ENCODE measurements at regions not wholly inside any gene's neighbourhood (a gene's known extent, or its start where the extent isn't known, plus 50 kb on each side); places are given as distances from the start of the nearest gene placed in this dataset.

DNA sequence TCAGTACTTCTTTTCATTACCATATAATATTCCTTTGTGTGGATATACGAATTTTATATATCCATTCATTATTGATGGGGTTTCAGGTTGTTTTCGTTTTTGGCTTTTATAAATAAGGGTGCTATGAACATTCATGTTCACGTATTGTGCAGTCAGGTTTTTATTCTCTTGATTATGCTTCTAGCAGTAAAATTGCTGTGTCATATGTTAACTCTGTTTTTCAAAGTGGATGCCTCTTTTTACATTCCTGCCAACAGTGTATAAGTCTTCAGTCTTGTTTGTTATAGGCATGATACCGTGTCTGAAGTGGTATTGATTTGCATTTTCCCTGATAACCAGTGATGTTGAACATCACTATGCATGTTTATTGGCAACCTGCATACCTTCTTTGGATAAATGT lies 127.1 kb upstream of the CNTNAP2 start:
- Mint-ChIP-seq H3K4me3 (no peak overlapping the region), H3K36me3 (ENCODE audit: low read depth) (no peaks in the 10 kb centered on the region), H3K27me3 (no peaks in the 10 kb centered on the region), H3K27ac (no peak overlapping the region), H3K4me1 (ENCODE audit: low read depth) (no peaks in the 10 kb centered on the region), H3K9me3 (peaks cover 12% of the 10 kb centered on the region)
- DNase-seq = no peak

DNA sequence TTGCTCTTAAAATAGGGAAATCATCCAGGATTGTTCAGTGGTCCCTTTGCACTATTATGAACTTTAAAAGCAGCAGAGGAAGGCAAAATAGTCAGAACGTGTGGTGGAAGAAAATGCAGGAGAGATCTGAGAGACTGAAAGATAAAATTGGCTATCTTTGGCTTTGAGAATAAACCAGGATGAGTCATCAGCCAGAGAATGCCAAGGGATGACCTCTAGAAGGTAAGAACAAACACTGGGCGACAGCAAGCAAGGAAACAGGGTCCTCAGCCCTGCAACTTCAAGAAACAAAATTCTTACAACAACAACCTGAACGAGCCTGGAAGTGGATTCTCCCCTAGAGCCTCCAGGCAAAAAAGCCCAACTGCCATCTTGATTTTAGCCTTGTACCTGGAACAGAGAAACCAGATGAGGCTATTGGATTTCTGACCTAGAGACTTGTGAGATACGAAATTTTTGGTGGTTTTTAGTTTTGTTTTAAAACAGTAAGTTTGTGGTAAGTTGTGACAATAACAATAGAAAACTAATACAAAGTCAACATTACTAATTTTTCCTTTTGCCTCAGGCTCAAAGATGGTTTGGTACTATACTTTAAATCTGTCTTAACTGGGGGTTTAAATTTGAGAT lies 130.2 kb upstream of the CNTNAP2 start:
- Mint-ChIP-seq H3K4me3 (no peak overlapping the region), H3K27ac (no peak overlapping the region), H3K36me3 (ENCODE audit: low read depth) (no peaks in the 10 kb centered on the region), H3K4me1 (ENCODE audit: low read depth) (no peaks in the 10 kb centered on the region), H3K9me3 (peaks cover 16% of the 10 kb centered on the region), H3K27me3 (no peaks in the 10 kb centered on the region)
- DNase-seq = no peak

DNA sequence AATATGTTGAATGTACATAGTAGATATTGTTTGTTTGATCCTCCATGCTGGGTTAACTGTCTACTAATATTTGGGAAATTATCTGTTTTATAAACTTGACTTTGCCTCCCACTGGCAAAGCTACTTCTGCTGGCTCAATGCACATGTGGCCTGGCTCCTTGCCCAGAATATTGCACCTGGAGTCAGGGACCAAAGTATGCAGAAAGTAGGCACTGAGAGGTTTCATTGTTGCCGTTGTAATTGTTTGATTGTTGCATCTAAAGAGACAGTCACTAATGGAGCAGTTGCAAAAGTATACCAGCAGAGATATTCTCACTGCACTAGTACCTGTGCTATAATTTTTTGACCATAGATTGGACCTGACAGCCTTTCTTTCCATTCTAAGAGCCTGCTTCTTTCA lies 137.8 kb upstream of the CNTNAP2 start:
- Mint-ChIP-seq H3K36me3 (ENCODE audit: low read depth) (no peaks in the 10 kb centered on the region), H3K27me3 (no peaks in the 10 kb centered on the region), H3K27ac (no peak overlapping the region), H3K9me3 (peaks cover 8% of the 10 kb centered on the region), H3K4me1 (ENCODE audit: low read depth) (no peaks in the 10 kb centered on the region), H3K4me3 (no peak overlapping the region)
- DNase-seq = no peak

DNA sequence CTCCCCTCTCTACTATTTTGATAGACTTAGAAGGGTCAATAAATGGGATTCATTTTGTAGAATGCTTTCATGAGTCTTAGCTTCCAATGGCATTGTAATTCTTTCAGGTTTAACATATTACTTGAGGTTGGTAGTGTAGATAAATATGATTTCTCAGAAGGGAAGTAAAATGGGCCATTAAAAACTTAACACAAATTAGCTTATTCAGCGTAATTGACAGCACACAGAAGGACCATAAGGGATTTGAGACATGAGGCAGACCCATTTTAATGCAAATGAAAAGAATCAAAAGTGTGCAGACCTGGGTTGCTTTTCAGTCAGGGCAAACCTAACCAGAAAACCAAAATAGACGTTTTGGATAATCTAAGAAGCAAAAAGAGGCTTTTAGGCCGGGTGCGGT lies 156.6 kb upstream of the CNTNAP2 start:
- Mint-ChIP-seq H3K27me3 (no peaks in the 10 kb centered on the region), H3K27ac (no peak overlapping the region), H3K4me3 (no peak overlapping the region), H3K9me3 (peaks cover 15% of the 10 kb centered on the region), H3K36me3 (ENCODE audit: low read depth) (no peaks in the 10 kb centered on the region), H3K4me1 (ENCODE audit: low read depth) (no peaks in the 10 kb centered on the region)
- no peak for DNase-seq

DNA sequence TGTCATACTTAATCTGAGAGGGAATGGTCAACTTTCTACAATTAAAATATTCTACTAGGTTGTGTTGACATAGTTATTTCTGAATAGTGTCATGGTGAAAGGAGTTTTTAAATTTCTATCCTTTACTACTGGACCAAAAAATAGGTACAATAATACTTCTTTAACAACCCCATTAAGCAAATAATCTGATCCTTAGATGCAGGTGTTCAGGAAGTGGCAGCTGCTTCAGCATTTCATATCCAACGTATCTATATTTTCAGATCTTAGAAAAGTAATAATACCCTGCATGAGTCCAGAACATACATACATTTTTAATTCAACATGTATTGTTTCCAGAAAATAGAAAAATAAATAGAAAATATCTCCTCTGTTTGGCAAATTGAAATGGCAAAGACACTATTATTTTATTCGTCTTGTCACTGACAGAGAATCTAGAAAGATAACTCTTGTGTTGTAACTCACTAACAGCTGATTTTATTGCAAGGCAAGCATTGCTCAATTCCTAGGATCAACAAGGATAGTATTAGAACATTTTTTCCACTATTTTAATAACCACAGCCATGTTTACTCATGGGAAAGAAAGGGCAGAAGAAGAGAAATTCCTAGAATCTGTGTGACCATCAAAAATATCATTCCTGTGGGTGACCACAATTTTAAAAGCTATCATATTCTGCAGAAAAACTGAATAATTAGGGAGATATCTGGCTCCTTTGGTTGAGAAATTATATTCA lies 159.3 kb upstream of the CNTNAP2 start:
- H3K27me3 Mint-ChIP-seq = no peaks in the 10 kb centered on the region
- no peak overlapping the region for H3K27ac Mint-ChIP-seq
- H3K36me3 Mint-ChIP-seq (ENCODE audit: low read depth) = no peaks in the 10 kb centered on the region
- DNase-seq = no peak
- H3K4me1 Mint-ChIP-seq (ENCODE audit: low read depth) = no peaks in the 10 kb centered on the region
- peaks cover 12% of the 10 kb centered on the region for H3K9me3 Mint-ChIP-seq
- H3K4me3 Mint-ChIP-seq = no peak overlapping the region

DNA sequence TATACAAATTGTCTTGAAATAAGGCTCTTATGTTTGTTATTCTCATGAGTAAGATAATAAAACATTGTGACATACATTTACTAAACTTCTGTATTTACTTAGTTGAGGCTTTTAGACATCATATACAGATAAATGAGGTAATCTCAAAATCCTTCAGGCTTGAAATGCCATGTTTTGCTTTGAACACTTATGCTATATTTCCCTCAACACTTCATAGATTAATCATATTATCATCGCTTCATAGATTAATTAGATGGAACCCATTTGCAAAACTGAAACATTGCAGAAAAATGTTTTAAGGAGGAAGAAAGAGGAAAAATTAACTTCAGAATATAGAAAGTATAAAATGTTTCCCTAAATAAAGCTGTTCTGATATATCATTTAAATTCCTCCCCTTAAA lies 165.0 kb upstream of the CNTNAP2 start:
- H3K4me1 Mint-ChIP-seq (ENCODE audit: low read depth) = no peaks in the 10 kb centered on the region
- no peaks in the 10 kb centered on the region for H3K27me3 Mint-ChIP-seq
- no peak overlapping the region for H3K4me3 Mint-ChIP-seq
- no peak for DNase-seq
- no peak overlapping the region for H3K27ac Mint-ChIP-seq
- H3K9me3 Mint-ChIP-seq = peaks cover 19% of the 10 kb centered on the region
- no peaks in the 10 kb centered on the region for H3K36me3 Mint-ChIP-seq (ENCODE audit: low read depth)

DNA sequence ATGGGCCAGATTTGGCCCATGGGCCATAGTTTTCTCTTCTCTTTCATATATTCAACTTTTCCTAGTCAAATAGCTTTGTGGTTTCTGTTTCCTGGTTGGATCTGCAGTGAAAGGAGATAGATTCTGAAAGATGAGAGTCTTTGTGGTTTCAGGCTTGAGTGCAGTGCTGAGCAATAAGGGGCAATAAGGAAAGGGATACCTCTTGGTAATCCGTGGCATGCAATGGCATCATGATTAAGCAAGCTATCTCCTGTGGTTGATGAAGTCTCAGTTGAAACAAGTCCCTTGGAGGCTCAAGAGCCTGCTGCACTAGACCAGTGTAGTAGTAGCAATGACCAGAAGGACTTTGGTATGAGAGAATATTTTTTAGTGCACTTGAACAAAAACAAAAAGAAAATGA lies 187.7 kb upstream of the CNTNAP2 start:
- no peak overlapping the region for H3K27ac Mint-ChIP-seq
- H3K27me3 Mint-ChIP-seq = no peaks in the 10 kb centered on the region
- DNase-seq = no peak
- no peaks in the 10 kb centered on the region for H3K4me1 Mint-ChIP-seq (ENCODE audit: low read depth)
- no peak overlapping the region for H3K4me3 Mint-ChIP-seq
- no peaks in the 10 kb centered on the region for H3K36me3 Mint-ChIP-seq (ENCODE audit: low read depth)
- peaks cover 6% of the 10 kb centered on the region for H3K9me3 Mint-ChIP-seq

DNA sequence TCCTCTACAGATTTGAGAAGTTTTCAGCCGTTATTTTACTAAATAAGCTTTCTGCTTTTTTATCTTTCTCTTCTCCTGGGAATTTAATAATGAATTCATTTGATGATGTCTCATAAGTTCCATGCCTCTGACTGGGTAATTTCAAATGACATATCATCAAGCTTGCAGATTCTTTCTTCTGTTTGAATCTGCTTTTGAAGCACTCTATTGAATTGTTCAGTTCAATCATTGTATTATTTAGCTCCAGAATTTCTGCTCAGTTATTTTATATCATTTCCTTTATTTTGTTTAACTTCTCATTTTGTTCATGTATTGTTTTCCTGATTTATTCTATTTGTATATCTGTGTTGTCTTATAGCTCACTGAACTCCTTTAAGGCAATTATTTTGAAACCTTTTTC lies 196.9 kb upstream of the CNTNAP2 start:
- DNase-seq = no peak
- Mint-ChIP-seq H3K27ac (no peak overlapping the region), H3K9me3 (peaks cover 20% of the 10 kb centered on the region), H3K27me3 (no peaks in the 10 kb centered on the region), H3K4me1 (ENCODE audit: low read depth) (no peaks in the 10 kb centered on the region), H3K36me3 (ENCODE audit: low read depth) (no peaks in the 10 kb centered on the region), H3K4me3 (no peak overlapping the region)

DNA sequence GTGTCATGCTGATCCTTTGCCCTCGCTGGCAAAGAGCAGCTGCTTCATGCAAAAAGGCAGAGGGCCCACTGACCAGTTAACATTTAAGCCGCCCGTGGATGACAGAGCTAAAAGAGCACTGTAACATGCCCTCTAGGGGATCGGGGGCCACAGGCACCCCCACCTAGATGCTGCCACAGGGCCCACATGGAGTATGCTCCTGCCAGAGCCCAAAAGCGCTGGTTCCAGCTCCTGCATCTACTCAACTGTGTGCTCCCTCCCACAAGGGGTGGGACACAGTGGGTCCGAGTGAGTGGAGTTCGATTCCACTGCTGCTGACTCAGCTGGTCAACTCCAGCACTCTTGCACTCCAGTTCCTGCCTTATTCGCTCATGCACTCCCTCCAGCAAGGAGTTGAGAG lies 199.8 kb upstream of the CNTNAP2 start:
- no peak for DNase-seq
- Mint-ChIP-seq H3K27ac (no peak overlapping the region), H3K9me3 (peaks cover 15% of the 10 kb centered on the region), H3K4me1 (ENCODE audit: low read depth) (no peaks in the 10 kb centered on the region), H3K36me3 (ENCODE audit: low read depth) (no peaks in the 10 kb centered on the region), H3K4me3 (no peak overlapping the region), H3K27me3 (no peaks in the 10 kb centered on the region)

DNA sequence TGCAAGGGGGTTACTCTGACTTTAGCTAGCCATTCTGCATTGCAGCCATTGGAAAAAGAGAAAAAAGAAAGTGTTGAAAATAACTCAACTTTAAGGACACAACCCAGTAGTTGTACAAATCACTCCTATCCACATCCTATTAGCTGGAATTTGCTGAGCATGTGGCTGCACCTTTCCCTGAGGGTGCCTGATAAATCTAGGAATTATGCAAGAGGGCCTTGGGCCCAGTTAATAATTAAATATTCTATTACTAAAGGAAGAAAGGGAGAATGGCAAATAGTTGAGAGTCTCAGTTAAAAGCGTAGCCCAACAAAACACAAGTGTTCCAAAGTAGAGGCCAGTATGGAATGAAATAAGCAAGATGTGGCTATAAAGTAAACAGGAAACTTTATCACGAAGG lies 200.9 kb upstream of the CNTNAP2 start:
- Mint-ChIP-seq H3K27me3 (no peaks in the 10 kb centered on the region), H3K27ac (no peak overlapping the region), H3K4me3 (no peak overlapping the region), H3K9me3 (peaks cover 13% of the 10 kb centered on the region), H3K4me1 (ENCODE audit: low read depth) (no peaks in the 10 kb centered on the region), H3K36me3 (ENCODE audit: low read depth) (no peaks in the 10 kb centered on the region)
- DNase-seq = no peak

DNA sequence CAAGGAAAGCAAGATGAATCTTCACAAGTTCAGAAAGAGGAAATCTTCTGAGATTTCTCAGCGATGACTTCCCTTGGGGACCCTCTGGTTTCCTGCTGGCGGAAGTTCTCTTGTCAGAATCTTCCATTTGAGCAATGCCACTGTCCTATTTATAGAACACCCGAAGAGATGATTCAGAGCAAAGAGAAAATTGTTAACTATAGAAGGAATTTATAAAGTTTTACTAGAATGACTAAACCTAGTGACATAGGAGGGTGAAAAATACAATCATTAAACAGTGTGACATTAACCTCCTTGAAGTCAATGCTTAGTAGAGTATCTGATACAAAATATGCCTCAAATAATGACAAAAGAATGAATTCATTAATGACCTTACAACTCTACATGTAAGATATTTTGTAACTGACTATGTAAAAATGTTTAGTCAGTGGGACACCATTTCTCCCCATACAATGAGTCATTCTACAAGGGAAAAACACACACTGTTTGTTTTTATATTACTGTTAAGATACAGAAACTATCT lies 206.5 kb upstream of the CNTNAP2 start:
- H3K9me3 Mint-ChIP-seq = peaks cover 2% of the 10 kb centered on the region
- no peak overlapping the region for H3K4me3 Mint-ChIP-seq
- no peak for DNase-seq
- no peaks in the 10 kb centered on the region for H3K27me3 Mint-ChIP-seq
- H3K36me3 Mint-ChIP-seq (ENCODE audit: low read depth) = no peaks in the 10 kb centered on the region
- no peaks in the 10 kb centered on the region for H3K4me1 Mint-ChIP-seq (ENCODE audit: low read depth)
- no peak overlapping the region for H3K27ac Mint-ChIP-seq

DNA sequence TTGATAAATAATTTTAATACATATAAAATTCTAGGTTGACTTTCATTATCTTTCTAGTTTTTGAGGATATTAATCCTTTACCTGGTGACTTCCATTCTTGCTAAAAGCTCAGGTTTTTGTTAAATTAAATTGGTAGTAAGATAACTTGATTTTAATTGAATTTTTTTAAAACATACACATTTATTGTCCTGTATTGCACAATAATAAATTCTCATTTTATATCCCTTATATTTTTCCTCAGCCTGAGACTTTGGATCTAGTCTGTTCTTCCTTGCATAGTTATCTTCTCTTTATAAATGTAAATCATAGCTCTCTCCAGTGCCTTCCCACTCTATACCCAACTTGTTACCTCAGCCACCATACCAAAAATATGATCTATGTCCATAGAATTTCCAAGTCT lies 212.9 kb upstream of the CNTNAP2 start:
- Mint-ChIP-seq H3K27ac (no peak overlapping the region), H3K36me3 (ENCODE audit: low read depth) (no peaks in the 10 kb centered on the region), H3K4me1 (ENCODE audit: low read depth) (no peaks in the 10 kb centered on the region), H3K4me3 (no peak overlapping the region), H3K9me3 (peaks cover 12% of the 10 kb centered on the region), H3K27me3 (no peaks in the 10 kb centered on the region)
- DNase-seq = no peak

DNA sequence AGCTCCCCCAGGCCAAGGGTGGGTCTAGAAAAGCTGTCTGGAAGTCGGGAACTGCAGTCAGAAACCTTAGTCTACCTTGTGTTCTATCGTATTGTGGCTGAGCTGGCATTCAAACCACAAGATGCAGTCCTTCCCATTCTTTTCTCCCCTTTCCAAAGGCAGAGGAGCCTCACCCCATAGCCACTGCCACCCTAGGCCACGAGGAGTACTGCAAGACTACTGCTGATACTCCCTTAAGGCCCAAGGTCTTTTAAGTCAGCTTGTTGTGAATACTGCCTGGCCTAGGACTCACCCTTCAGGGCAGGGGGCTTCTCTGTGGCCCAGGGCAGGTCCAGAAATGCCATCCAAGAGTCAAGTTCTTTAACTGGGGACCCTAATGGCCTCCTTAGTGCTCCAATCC lies 214.5 kb upstream of the CNTNAP2 start:
- Mint-ChIP-seq H3K36me3 (ENCODE audit: low read depth) (no peaks in the 10 kb centered on the region), H3K9me3 (peaks cover 16% of the 10 kb centered on the region)

DNA sequence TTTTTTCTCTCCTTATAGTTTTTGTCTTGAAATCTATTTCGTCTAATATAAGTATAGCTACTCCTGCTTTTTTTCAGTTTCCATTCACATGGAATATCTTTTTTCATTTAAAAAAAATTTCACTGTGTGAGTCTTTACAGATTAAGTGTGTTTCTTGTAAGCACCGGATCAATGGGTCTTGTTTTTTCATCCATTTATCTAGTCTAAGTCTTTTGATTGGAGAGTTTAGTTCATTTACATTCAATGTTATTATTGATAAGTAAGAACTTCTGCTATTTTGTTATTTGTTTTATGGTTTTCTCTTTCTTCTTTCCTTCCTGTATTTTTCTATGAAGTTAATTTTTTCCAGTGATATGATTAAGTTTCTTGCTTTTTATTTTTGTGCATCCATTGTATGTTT lies 216.7 kb upstream of the CNTNAP2 start:
- Mint-ChIP-seq H3K36me3 (ENCODE audit: low read depth) (no peaks in the 10 kb centered on the region), H3K4me1 (ENCODE audit: low read depth) (no peaks in the 10 kb centered on the region), H3K4me3 (no peak overlapping the region), H3K27ac (no peak overlapping the region), H3K9me3 (peaks cover 25% of the 10 kb centered on the region), H3K27me3 (no peaks in the 10 kb centered on the region)
- no peak for DNase-seq

More for the DNA sequence above, 214.5 kb upstream of the CNTNAP2 start:
- H3K27me3 Mint-ChIP-seq = no peaks in the 10 kb centered on the region
- no peaks in the 10 kb centered on the region for H3K4me1 Mint-ChIP-seq (ENCODE audit: low read depth)
- DNase-seq = no peak
- H3K4me3 Mint-ChIP-seq = no peak overlapping the region
- no peak overlapping the region for H3K27ac Mint-ChIP-seq

DNA sequence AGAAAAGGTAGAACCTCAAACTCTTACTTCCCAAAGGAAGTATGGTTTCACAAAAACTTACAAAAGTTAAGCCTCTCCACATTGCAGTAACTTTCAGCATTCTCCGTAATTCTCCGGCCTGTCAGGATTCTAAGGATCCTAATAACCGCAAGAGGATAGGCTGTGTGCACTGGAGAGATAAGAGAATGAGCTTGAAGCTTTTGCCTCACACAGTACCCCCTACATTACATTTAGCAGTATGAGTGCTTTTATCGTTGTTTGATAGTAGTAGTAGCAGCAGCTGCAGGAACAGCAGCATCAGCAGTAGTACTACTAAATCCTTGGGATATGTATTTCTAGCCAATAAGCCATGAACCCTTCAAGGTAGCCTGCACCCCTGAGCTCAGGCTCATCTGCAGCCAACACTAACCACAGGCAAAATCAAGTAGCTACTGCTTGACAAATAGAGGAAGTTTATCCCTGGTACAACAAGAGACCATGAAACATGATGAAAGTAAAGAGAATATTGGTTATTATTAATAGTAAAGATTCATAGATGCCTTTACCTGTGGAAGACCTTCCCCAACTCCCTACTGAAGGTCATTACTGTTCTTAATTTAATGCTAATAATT lies 222.6 kb upstream of the CNTNAP2 start:
- no peaks in the 10 kb centered on the region for H3K27me3 Mint-ChIP-seq
- H3K27ac Mint-ChIP-seq = no peak overlapping the region
- H3K4me1 Mint-ChIP-seq (ENCODE audit: low read depth) = no peaks in the 10 kb centered on the region
- peaks cover 15% of the 10 kb centered on the region for H3K9me3 Mint-ChIP-seq
- H3K4me3 Mint-ChIP-seq = no peak overlapping the region
- no peaks in the 10 kb centered on the region for H3K36me3 Mint-ChIP-seq (ENCODE audit: low read depth)
- DNase-seq = no peak

All from activated T-cell treated with anti-CD3 and anti-CD28 coated beads, Interleukin-2, amount 50 U/mL, for 24 hours (primary cell).